Cerebellar cortex (tissue), 1 donor: ENCODE measurements at regions not wholly inside any gene's neighbourhood (a gene's known extent, or its start where the extent isn't known, plus 50 kb on each side); places are given as distances from the start of the nearest gene placed in this dataset.

Source experiments
- DNase-seq: peaks from one replicate; pipeline ENCODE4 v3.0.0-alpha.2; 2015; ENCODE audit warnings: low spot score

DNA sequence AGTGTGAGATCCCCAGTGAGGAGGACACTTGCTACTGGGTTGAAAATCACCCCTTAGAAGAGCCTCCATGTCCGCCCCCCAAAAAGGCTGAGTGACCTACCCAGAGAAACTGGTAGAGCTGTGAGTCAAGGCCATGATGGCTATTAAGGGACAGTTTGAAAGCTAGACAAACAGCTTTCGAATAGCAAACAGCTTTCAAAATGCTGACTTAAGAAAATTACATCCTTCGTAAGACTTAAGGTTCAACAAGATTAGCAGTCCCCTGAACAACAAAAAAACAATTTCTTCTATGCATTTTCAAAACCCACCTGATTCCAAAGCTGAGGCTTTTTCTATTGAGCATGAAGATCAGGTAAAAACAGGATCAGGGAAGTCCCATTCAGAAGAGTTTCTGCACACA is 269.7 kb upstream of the SOX2 start:
- no peak for DNase-seq

DNA sequence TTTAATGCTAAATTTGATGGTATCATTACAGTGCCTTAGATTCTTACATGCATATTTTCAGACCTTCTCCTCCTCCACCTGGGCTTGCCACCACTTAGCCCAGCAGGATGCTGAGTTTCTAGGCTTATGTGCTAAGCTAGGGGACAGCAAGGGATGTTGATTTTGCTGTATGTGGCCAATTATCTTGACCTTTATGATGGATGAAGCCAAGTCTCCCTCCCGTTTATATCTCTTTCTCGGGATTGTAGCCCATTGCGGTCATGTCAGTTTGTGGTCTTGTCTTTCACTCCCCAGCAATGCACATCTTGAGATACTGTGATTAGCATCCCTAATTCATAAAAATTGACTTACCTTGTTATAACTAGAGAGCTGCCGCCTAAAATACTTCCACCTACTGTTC is 278.7 kb upstream of the SOX2 start:
- no peak for DNase-seq

DNA sequence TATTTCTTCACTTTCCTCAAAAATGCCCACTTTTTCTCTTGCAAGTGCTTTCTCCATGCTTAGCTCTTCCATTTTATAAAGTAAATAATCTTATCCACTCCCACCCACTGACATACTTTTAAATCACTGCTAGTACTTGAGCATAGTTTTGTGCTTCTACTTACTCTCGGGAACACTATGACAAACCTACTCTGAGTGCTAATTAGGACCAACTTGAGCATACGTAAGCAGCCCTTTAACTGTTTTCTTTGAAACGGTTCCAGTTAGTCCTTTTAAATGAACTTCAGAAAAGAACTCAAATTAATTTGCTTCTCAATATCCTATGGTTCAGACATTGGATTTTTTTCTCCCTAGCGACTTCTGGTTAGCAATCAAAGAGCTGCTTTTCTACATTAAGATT is 280.0 kb upstream of the SOX2 start:
- no peak for DNase-seq

DNA sequence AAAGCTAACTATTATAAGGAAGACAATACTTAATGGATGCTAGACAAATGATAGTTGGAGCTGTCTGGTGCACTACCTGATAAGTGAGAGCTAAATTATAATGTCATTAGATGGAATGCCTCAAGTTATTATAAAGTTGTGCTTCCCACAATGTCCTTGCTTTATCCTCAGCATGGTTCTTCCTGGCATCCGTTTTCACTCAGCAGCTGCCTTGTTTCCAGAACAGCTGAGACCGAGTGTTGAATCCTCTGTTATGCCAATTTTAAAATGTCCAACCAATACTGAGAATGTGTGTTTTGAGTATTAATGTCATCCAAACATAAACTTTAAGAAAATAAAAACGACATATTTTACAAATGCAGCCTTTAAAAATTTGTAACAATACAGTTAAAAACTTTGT is 286.7 kb upstream of the SOX2 start:
- DNase-seq: peak; percentile 5

DNA sequence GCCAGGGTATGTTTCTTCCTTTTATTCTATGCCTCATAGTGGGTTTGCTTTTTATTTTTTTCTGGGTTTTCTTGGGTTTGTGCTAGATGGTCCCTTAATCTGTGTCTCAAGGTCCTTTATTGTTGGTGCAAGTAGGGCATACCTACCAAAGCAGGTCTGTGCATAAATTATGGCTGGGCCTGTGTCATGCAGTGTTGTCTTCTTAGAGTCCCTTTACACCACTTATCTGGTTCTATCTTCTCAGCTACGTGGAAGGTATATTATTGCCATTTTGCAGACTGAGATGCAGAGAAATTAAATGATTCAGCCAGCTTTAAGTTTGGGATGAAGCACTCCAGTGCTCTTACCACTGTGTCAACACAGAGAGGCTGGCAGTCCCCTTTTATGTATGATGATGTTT is 293.5 kb upstream of the SOX2 start:
- DNase-seq: no peak

DNA sequence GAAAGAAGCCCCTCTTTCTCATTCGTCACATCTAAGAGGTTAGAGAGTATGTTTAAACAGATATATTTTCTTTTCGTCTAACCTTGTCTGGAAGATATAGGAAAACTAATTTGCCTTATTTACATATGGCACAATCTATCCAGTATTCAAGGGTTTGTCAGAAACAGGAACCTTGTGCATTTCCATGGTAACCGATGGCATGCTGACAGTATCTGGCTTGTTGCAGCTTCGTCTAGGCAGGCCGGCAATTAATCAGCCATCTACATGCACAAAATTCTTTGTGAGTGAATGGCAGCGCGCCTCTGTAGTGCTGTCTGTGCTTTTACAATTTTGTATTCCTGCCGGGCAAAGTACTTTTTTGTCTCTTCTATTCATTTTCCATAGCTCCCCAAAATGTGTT is 294.0 kb upstream of the SOX2 start:
- DNase-seq: peak; percentile 14

DNA sequence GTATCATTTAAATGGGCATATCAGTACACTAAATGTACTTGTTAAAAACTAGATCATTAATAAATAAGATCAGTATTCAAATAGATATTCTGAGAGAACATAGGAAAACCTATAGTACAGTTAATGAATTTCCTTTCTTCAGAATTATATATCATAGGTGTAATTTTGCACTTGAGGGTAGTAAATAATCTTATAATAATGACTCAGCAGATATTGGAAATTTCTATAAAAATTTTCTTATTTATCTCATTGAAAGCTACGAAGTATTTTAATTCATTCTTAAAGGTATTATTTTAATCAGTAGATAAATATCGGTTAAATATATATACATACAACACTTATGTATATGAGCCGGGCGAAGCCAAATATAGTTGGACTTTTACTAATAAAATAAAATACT is 300.9 kb upstream of the SOX2 start:
- no peak for DNase-seq

DNA sequence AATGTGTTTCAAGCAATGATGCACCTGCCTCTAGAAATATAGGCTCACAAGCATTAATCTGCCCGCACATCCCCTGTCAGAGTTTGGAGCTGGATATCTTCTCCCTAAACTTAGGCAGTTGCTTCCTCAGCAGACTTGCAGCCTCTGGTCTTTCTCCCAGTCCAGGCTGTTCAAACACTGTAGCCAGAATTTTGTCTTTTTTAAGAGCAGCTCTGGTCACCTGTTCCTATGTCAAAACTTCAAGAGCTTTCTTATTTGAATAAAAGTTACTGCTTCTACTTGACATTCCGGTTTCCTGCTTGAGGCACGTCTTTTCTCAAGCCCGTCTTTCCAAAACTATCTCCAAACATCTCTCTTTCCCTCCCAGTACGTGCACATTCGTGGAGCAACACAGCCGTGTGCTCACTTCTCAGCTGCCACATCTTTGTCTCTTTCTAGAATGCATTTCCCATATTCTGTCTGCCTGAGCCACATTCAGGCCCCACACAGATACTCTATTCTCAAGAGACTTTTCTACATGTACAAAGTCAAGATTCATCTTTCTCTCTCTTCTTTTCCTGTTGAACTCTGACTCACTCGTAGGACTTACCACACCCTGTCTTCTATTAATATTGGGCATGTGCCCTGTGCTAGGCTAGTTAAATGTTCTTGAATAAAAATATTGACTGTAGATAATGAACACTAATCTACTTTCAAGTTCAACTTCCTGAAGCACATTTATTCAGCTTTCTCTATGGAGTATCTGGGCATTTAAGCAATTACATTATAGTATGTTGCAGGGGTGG is 307.7 kb upstream of the SOX2 start:
- no peak for DNase-seq

DNA sequence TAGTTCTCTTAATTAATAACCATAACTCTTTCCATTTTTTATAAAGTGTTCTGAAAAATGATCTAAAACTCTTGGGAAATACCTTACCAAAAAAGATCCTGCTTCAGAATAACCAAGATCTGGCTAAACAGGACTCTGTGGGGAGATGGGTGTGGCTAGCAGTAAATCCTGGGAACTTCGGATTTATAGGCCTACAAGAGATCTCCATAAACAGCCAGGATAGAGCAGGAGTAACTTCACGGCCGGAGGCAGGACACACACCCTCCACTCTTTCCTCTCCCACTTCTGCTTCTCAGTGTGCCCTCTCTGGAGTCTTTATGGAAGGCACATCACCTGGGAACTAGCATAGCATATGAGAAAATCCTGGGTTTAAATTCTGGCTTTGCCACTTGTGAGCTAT is 309.4 kb upstream of the SOX2 start:
- no peak for DNase-seq

DNA sequence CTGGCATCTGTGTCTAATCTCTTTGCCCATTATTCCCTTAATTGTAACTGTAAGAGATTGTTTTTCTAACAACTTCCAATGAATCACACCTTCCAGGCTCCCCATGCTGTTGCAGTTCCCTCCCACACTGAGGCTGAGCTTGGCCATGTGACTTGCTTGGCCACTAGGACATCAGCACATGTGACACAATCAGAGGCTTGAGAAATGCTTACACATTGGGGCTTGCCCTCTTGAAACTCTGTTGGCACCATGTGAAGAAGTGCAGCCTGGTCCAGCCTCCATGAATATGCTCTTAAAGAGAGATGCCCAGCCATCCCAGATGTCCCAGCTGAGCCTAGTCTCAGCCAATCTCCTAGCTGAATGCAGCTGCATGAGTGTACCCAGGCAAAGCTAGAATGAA is 326.8 kb upstream of the SOX2 start:
- no peak for DNase-seq

DNA sequence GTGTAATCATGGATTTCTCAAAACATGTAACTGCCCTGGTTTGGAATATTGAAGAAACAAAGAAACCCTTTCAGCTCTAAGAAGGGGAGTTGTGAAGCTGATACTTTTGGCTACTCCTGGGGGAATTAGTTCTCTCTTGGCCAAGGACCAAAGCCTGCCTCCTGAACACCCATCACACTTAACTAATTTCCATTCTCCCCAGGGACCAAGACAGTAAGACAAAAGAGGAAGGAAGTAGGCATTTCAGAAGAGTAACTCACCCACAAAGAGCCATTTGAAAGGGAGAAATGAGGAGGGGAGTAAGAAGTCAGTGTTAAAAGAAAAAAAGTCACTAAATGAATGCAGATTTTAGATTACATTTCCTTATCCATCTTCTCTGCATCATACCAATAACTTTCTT is 328.0 kb upstream of the SOX2 start:
- no peak for DNase-seq

DNA sequence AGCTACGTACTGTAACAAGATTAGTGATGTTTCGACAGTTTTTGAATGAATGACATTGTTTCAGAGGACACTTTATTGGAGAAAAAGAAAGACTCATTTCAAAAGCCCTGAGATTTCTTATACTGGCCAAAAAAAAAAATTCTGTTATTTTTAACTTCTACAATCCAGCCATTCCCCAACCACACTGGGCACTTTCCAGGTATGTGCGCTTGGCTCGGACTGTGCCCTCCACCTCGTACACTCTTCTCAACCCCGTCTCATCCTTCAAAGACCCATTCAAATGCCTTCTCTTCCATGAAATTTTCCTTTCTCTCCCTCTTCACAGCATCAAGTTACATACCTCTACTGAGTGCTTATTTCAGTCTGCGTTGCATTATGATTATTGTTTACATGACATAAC is 328.5 kb upstream of the SOX2 start:
- DNase-seq: no peak

DNA sequence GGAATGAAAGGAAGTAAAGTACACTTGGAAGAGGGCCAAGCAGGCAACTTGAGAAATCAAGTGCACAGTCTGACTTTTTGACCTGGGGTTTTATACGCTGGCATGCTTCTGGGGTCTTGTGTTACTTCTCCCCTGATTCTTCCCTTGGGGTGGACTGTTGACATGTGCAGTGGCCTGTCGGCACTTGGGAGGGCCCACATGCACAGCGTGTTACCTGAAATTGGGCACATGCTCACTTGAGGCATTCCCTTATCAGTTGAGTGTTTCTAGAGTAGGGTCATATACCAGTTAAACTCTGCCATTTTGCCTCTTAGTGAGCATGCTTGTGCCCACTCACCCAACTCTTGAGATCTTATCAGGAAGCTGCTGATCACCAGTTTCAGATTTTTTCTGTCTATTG is 329.1 kb upstream of the SOX2 start:
- no peak for DNase-seq

DNA sequence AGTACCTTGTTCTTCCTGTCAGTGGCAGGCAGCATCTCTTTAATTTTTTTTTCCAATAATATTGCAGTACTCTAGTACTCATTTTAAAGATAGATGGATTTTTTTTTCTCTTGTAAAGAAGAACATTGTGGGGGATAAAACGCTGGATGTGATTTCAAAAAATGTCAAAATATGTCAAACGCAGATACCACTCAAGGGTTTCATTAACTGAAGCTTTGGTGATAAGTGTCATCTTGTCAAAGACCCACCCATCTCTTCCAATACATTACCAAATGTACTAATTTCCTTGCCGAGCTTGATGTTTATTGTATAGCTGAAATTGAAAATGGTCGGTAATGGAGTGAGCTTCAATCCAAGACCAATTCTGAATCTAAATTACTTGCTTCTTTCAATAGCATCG is 332.4 kb upstream of the SOX2 start:
- DNase-seq: no peak

DNA sequence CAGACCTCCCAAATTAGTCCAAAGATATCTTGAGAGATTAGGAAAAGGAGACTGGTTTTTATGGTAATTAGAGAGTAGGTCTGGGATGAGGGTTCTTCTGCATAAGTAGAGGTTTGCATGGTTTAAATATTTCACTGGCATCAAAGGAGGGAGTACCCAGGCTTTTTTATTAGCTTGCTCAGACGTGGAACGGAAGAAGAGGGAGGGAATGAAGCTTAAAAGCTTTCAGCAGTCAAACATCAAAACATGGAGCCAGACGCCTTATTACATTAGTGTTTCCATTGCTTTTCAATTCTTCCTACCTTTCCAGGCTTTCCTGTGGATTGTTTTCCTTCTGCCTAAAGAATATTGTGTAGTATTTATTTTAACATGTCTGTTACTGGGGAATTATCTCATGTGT is 342.1 kb upstream of the SOX2 start:
- DNase-seq: no peak

DNA sequence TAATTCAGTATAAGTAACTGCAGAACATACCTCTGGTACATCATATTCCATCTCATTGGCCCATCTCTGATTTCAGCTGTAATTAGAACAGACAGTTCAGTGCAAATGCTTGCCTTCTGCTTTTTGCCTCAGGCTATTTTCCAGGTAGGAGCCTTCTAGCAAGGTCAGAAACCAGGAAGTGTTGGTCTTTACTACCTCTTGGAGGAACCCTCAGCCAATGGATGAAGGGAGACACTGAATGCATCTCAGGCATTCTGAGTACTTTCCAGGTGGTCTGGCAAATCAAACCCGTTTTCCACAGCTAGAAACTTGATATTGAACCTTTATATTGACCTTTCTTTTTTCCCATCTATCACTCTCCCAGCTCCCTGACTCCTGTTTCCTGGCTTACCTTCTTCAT is 348.5 kb upstream of the SOX2 start:
- DNase-seq: peak; percentile 7

DNA sequence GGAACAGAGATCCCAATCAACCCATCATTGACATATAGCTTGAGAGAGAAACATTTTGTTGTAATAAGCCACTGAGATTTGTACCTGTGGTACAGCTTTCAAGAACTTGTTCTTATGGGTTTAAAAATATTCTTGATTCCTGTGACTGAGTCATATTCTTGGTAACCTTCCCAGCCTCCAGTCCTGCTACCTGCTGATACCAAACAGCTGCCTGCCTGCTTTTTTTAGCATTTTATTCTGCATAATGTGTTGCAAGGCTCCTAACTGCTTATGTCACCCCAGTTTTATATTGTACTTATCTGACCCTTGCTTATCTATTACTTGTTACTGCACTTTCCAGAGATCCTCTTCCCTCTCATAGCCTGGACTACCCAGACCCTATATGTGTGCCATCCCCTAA is 349.3 kb upstream of the SOX2 start:
- peak; percentile 27 for DNase-seq

DNA sequence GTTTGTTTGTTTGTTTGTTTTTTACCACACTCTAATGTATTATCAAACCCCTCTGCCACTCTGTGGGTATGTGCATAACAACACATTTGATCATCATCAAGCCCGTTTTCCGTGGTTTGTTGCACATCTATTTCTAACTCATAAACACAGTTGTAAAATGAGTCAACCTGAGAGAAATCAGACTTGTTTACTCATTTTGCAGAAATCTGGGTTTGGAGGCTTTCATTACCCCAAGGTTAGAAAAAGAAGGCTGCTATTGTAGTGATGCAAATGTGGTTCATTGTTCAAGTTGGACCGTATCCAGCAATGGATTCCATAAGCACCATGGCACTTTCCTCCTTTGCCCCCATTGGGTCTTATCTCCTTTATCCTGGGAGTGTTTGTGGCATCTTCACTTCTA is 353.2 kb upstream of the SOX2 start:
- no peak for DNase-seq

DNA sequence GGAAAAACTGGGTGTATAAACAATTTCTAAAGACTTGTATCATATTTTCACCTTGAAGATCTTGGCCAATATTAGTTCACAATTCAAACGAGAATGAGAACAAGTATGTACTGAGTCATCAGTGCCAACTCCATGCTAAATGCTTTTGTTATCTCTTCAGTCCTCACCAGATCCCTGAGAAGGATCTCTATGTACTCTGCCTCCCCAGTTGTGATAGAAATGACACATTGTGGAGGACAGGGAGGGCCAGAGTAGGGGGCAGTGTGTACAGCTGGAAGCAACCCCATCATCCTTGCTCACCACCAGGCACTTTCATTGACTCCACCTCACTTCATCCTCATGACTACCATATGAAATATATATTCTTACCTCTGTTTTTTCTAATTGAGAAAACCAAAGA is 353.7 kb upstream of the SOX2 start:
- DNase-seq: no peak

DNA sequence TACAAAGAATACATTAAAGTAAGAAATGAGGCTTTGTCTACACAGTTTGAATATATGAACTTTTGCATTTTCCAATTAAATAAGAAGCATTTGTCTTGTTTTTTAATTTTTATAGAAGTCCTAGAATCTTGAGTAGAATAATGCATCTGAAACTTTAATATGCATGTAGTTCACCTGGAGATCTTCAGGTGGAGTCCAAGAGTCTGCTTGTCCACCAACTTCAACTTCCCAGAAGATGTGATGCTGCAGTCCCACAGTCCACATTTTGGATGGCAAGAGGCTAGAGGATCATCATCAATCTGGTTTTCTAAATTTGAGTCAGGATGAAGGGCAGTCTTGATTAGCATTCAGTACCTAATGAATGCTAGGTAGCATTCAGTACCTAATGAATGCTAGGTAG is 357.6 kb upstream of the SOX2 start:
- DNase-seq: no peak

DNA sequence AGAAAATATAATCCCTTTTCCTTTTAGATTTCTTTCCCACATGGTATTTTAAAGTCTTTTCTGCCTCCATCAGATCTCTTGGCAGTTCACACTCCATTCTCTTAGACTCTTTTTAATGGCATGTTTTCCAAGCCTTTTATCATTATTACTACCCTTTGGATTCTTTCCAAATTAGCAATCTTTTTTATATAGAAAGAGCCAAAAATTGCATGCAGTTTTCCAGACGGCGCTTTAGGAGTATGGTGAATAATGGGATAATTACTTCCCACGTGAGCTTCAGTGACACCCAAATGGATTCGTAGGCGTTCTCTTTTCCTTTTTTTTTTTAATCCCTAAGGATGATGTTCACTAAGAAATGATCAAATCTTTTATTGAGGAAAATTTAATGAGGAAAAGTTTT is 354.8 kb upstream of the DNAJC19 start:
- no peak for DNase-seq

DNA sequence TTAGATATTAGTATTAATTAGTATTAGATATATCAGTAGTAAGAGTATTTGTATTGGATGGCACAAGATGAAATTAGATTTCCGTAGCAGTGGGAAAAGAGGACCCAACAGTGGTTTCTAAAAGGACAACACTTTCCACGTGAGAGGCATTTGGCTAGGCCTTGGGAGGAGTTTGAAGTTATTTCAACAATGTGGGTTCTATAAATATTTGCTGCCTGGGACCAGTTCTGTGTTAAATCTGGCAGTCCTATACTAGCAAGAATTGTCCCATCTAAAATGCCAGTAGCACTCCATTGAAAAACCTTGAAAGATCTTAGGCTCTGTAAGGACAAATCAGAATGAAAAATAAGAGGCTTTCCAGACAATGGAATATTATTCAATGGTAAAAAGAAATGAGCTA is 347.1 kb upstream of the DNAJC19 start:
- DNase-seq: no peak

DNA sequence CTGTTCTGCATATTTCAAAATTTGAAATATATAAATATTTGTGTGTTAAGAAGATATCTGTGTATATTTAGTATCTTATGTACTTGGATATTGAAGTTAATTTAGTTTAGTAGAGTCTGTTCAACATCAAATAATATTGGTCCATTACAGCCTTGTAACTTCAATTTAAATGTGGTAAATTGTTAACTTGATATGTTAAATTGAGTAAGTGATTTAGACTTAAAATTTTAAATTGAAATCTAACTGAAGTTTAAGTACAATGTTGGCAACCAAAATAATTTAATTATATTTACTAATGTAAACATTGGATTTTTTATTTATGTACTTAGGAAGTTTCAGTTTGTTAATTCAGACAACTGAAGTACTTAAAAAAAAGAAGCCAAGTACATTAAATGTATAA is 343.9 kb upstream of the DNAJC19 start:
- no peak for DNase-seq

DNA sequence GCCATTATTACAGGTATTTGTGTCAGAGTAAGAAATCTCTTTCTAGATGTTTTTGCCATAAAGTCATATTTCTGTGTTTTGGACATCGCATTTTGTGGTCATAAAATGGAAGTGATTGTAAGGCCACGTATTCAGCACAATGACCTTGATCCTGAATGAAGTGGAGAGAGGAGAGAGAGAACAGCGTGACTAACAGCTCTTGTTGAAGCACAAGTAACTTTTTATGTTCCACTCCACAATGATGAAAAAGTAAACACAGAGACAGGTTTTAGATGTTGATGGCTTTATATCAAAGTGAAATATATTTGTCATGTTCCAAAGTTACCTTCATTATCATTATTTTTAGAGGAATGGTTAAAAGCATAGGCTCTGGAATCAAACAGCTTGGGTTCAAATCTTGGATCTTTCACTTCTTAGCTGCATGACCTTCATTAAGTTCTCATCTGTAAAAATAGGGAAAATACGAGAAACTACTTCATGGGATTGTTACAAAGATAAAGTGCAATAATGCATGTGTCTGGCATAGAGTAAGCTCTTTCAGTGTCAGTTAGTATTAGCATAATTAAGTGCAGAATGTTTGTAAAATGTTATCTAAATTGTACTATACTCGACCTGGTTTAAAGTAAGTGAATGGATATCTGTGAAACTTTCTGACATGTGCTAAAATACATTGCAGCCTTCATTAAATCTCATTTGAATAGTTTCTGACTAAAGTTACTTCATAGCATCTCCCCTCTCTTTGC is 341.5 kb upstream of the DNAJC19 start:
- no peak for DNase-seq
